GM21825 (cell line): ENCODE measurements at regions not wholly inside any gene's neighbourhood (a gene's known extent, or its start where the extent isn't known, plus 50 kb on each side); places are given as distances from the start of the nearest gene placed in this dataset.

Source experiments
- ATAC-seq: cut with Tn5 transposase; IDR thresholded peaks from one replicate; pipeline ENCODE4 v1.9.1; 2021; ENCODE audit warnings: mild to moderate bottlenecking, moderate library complexity; ENCODE audit not compliant: unreplicated experiment

DNA sequence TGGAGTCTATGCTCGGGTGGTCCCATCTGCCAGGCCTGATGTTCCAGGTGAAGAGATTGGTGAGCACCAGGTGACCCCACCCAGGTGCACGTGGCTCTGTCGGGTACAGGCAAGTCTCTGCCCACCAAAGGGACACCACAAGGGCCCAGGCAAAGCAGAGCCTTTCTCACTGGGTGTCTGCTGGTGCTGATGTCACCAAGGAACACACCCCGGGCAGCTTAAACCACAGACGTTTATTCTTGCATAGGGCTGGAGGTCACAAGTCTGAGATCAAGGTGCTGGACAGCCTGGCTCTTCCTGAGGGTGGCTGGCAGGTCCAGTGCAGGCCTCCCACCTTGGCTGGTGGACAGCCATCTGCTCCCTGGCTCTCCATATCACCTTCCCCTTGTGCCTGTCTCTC, 100.7 kb upstream of the CD93 start:
- ATAC-seq, result no peak

DNA sequence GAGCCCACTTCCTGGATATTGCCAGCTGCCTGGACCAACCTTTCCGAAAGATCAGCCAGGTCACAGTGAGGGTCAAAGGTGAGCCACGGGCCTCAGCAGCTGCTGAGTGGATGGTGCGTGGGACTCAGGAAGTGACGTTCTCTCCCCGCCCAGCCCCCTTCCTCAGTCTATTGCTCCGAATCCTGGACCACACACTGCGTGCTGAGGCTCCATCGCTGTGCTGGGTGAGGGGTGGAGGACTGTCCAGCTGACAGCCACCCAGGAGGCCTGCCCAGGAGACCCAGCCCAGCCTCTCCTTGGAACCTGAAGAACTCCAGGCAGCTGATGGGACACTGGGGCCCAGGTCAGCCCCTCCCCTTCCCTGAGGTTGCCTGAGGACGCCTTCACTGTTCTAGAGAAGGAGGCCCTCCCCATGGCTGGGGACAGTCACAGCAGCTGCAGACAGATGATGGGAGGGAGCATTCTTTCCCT, 94.4 kb upstream of the CD93 start:
- no peak for ATAC-seq

- ATAC-seq, result no peak
These were observed 93.8 kb upstream of the CD93 start for GRCh38 chr20:23179766-23180403.

GRCh38 chr20:23178806-23179205, 92.7 kb upstream of the CD93 start:
- ATAC-seq, result no peak

DNA sequence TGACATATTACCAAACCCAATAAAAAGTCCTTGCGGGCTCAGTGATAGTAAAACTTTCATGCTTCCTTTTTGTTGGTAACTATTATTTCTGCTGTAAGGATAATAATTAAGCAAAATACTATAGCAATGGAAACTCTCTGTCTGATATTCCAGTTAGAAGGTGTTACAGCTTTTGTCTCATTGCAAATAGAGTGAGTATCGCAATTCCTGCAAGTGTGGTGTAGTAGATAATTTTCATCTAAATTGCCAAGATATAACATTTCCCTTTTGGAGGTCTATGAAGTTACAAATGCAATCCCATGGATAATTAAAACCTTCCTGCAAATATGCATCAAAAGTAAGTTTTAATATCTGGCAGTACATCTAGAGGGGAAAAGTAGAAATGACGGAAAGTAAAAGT, 88.7 kb upstream of the CD93 start:
- ATAC-seq, result no peak

- ATAC-seq, result no peak
These were observed 81.3 kb upstream of the CD93 start for GRCh38 chr20:23167431-23167830.

DNA sequence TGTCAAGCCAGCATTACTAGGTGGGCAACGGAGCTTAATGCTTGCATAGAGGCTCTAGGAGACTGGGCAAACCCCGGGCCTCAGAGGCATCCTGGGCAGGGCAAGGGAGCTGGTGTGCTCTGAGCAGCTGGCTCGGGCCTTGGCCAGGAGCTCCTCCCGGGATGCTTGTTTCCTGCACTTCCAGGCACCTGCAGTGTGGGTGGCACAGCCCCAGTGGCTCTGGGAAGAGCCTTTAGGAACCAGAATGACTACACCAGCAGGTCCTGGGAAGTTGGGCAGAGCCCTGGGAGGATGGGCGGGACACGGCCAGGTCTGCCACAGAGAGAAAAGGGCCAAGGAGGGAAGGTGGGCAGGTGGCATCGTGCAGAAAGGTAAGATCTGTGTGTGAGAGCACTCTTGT, 80.4 kb upstream of the CD93 start:
- no peak for ATAC-seq

DNA sequence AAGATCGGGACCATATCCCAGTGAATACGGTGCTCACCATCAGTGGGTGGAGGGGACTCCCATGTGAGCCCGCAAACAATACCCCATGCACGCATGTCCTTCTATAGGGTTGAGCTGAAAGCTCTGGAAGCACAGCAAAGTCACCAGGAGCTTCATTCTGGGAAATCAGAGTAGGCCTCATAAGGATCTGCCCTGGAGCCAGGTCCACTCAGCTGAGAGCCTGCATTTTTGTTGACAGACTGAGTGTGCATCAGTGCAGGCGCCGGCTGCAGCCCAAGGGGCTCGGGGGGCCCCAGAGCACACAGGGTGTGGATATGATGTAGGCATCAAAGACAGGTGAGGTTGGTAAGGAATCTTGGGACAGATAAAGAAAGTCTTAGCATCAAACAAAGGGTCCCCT, 79.8 kb upstream of the CD93 start:
- ATAC-seq, result no peak

DNA sequence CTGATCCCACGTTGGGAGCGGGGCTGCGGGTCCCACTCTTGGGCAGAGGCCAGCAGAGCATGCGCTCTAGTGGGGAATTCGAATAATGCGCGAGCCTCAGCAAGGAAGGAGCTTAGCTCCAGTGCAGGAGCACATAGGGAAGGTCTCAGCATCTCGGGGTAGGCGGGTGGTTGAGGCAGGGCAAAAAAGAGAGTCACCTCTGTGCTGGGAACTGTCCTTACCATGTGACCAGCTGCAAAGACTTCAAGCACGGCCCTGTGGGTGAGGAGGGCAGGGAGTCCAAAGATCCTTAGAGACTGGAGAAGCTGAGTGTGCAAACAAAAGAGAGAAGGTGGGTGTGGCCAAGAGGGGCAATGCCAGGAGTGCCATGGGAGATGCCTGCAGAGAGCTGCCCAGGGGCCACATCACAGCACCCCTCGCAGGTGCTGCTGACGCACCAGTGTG, 79.2 kb upstream of the CD93 start:
- ATAC-seq, result no peak

GRCh38 chr20:23164176-23164601, 78.1 kb upstream of the CD93 start:
- ATAC-seq, result no peak

- no peak for ATAC-seq
These were observed 77.4 kb upstream of the CD93 start for GRCh38 chr20:23163562-23163961.

DNA sequence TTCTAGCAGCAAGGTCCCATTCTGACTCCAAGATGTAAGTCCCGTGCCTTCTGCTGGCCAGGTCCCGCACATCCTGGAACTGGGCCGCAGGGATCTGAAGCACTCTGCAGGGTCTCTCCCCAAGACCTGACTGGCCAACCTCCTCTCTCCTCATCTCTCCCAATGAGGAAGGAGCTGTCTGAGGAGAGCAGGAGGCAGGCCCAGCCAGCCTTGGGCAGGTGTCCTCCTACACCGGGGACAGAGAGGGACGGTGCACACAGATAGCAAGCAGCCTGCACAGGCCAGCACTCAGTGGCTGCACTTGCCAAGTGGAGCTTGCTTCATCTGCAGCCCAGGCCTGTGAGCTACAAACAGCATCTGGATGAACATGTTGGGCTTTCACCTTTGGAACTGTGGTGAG, 76.8 kb upstream of the CD93 start:
- no peak for ATAC-seq

GRCh38 chr20:23161968-23162696, 76.0 kb upstream of the CD93 start:
- no peak for ATAC-seq

- ATAC-seq, result no peak
These were observed 75.2 kb upstream of the CD93 start for GRCh38 chr20:23161244-23161891.

- no peak for ATAC-seq
These were observed 74.6 kb upstream of the CD93 start for GRCh38 chr20:23160536-23161243.

- ATAC-seq, result no peak
These were observed 73.8 kb upstream of the CD93 start for GRCh38 chr20:23159947-23160318.

- ATAC-seq, result no peak
These were observed 73.3 kb upstream of the CD93 start for GRCh38 chr20:23159256-23159946.

GRCh38 chr20:23157734-23158133, 71.6 kb upstream of the CD93 start:
- ATAC-seq, result no peak

- no peak for ATAC-seq
These were observed 70.8 kb upstream of the CD93 start for GRCh38 chr20:23156842-23157423.

GRCh38 chr20:23156170-23156841, 70.2 kb upstream of the CD93 start:
- ATAC-seq, result no peak
